GM12865 (cell line): ENCODE measurements at regions not wholly inside any gene's neighbourhood (a gene's known extent, or its start where the extent isn't known, plus 50 kb on each side); places are given as distances from the start of the nearest gene placed in this dataset.
"Not testable (repeated sequence)": the region's sequence is repeated elsewhere in the genome, so short reads cannot be mapped to it uniquely, and the experiment has no call there.

Experiments used
- DNase-seq: peaks from one replicate; pipeline ENCODE4 v3.0.0; 2010; ENCODE audit warnings: low read depth
- H3K4me3 ChIP-seq: 2 replicates; pipeline ENCODE4 v1.5.1; 2011; ENCODE audit warnings: mild to moderate bottlenecking, low read depth, low read length, control low read depth
- CTCF ChIP-seq: IDR thresholded peaks from 2 replicates; pipeline ENCODE4 v1.5.1; 2011; ENCODE audit warnings: low read length, control low read depth, low read depth, inconsistent platforms; ENCODE audit not compliant: insufficient read depth; ENCODE audit errors: missing control alignments

DNA sequence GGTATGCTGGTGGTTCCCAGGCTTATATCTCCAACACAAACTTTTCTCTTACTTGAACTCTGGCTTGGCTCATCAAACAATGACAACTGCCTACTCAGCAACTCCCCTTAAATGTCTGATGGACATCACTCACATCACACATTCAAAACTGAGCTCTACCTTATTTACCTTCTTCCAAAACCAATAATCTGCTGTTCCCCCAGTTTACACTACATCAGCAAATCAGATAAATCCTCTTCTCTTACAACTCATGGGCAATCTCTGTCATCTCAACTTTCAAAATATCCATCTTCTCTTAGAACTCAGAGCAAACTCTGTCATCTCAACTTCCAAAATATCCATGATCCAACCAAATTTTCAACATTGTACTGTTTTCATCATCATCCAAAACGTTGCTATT, 2347.9 kb upstream of the ACO1 start:
- TF ChIP-seq CTCF, result no peak
- H3K4me3 ChIP-seq, result no peak overlapping the region
- no peak for DNase-seq

DNA sequence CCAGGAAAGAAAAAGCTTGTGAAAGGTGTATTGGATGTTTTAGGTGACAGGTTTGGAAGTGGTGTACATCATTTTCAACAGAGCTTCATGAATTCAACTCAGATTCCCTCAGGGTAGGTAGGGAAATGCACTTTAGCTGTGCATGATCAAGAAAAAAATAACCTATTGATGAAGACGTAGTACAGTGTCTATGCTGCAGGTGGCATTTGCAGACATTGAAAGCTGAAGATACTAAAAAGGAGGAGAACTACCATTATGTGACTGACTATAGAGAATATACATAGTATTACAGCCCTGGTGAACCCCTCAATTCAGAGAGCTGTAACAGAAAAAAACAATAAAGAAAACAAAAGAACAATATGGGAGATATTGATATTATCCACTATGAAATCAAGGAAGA, 2344.7 kb upstream of the ACO1 start:
- DNase-seq, result no peak
- TF ChIP-seq CTCF, result no peak
- H3K4me3 ChIP-seq, result no peak overlapping the region

- no peak overlapping the region for H3K4me3 ChIP-seq
- no peak for TF ChIP-seq CTCF
- no peak for DNase-seq
Observed at GRCh38 chr9:30048396-30048795, 2336.0 kb upstream of the ACO1 start.

DNA sequence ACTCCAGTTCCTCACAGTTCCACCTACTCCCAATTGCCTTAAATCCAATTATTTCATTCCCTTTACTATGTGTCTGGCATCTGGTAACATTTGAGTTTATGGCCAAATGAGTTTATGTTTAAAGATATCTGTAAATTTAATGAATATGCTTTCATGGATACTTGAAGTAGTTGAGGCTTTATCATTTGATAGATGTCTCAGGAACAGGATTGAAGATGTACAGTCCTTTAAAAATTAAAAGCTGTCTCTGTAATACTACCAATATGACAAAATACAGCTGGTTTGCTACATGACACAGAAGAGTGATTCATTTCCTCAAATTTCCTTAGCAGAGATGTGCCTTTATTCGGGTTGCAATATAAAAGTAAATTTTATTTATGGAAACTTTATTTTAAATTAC, 2326.0 kb upstream of the ACO1 start:
- H3K4me3 ChIP-seq, result no peak overlapping the region
- no peak for DNase-seq
- TF ChIP-seq CTCF, result no peak

DNA sequence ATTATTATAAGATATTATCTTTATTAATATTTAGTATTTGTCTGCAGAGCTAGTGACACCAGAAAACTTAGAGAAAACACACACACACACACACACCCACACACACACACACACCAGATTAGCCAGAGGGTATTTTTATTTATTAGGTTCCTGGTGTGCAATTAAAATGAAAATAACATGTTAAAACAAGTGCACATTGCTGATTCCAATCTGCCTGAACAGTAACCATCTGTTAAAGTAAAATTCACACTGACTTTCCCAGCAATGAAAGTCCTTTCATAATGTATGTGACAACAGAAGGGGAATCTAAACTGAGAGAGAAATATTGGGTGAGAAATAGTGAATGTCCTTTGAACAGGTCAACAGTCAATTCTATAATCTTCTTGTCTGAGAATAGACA, 2323.5 kb upstream of the ACO1 start:
- no peak for DNase-seq
- no peak for TF ChIP-seq CTCF
- H3K4me3 ChIP-seq, result no peak overlapping the region

- no peak for TF ChIP-seq CTCF
- DNase-seq, result no peak
- no peak overlapping the region for H3K4me3 ChIP-seq
Observed at GRCh38 chr9:30065888-30066287, 2318.6 kb upstream of the ACO1 start.

- not testable (repeated sequence) for H3K4me3 ChIP-seq, DNase-seq
Observed at GRCh38 chr9:30069236-30069635, 2315.2 kb upstream of the ACO1 start.

DNA sequence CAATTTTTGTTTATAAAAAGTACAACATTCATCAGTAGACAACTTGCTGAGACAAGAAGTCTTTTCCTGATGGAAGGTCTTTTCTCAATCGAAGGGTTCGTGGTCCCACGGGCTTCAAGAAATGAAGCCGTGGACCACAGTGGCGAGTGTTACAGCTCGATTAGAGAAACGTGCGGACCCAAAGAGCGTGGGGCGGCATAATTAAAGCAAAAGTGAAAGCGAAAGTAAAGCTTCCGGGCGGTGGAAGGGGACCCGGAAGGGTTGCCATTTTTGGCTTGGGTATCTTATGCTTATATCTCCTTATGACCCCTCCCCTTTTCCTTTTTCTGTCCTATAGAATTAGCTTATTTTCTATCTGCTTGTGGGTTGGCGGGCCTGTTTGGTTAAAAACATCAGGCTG, 2309.4 kb upstream of the ACO1 start:
- H3K4me3 ChIP-seq, result no peak overlapping the region
- no peak for TF ChIP-seq CTCF
- DNase-seq, result no peak
